Kidney tubule cell (primary cell): ENCODE measurements at regions not wholly inside any gene's neighbourhood (a gene's known extent, or its start where the extent isn't known, plus 50 kb on each side); places are given as distances from the start of the nearest gene placed in this dataset.

Experiments
- DNase-seq: peaks from one replicate; pipeline ENCODE4 v3.0.0-alpha.2; 2018; ENCODE audit warnings: low spot score

- peak; percentile 30 for DNase-seq
These were observed 261.2 kb upstream of the CLINT1 start for GRCh38 chr5:158119961-158120723.

DNA sequence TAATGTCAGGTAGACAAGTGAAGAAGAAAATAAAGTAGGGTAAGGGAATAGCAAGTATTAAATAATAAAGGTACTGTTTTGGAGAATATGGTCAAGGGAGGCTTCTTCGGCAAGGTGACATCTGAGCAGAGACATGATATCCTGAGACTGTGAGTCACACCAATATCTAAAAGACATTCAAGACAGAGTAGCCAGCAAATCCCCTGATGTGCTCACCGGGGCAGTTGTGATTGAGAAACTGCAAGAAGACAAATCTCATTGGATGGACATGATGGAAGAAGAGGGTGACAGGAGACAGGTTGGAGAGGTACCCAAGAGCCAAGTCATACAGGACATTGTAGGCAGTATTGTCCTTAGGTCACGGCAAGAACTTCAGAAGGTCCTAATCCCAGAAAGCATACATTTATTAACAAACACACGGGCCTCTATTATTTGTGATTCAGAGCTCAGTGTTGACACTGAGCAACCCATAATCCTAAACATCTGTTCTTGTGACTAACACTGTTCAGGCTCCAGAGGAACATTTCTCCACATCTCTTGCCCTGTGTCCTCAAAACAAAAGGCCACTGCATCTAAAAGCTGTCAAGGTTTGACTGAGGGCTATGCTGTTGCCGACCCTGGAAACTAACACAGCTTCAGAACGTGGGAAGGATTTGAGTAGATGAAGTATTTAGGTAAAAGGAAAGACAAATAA lies 258.7 kb upstream of the CLINT1 start:
- DNase-seq: peak; percentile 34

- DNase-seq: peak; percentile 61
These were observed 258.0 kb upstream of the CLINT1 start for GRCh38 chr5:158116965-158117364.

DNA sequence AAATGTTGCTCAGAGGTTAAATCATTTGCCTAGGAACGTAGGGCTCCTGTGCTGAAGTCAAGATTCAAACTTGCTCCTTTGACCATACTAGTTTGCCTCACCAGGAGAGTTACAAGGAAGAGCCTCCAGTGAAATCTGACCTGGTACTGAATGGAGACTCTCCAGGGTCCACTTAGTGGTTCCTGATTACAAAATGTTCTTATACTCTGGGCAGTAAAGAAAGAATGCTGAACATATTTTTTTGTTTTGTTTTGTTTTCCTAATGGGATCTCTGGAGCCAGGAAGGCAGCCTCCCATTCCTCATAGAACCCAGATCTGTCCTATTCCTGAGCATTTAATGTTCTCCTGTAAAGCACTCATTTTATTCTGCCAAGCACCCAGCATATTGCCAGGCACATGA lies 256.5 kb upstream of the CLINT1 start:
- DNase-seq: no peak

DNA sequence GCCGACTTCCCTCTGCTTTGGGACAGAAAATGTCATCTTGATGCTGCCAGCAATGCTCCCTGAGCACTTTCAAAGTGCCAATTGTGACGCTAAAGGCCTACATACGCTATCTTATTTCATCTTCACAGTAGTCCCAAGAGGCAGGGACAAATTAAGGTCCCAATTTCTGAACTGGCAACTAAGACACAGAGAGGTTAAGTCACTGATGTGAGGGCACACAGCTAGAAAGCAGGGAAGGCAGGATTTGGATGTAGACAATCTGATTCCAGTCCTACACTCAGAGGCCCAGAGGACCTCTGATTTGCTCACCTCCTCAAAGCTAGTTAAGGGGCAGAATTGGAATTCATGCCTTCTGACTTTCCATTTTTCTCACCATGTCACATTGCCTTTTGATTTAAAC lies 249.2 kb upstream of the CLINT1 start:
- no peak for DNase-seq

GRCh38 chr5:158100373-158100888 lies 241.5 kb upstream of the CLINT1 start:
- DNase-seq: no peak

- DNase-seq: no peak
These were observed 240.7 kb upstream of the CLINT1 start for GRCh38 chr5:158099571-158100105.

- DNase-seq: no peak
These were observed 237.9 kb upstream of the CLINT1 start for GRCh38 chr5:158096835-158097234.

- no peak for DNase-seq
These were observed 227.9 kb upstream of the CLINT1 start for GRCh38 chr5:158086856-158087255.

DNA sequence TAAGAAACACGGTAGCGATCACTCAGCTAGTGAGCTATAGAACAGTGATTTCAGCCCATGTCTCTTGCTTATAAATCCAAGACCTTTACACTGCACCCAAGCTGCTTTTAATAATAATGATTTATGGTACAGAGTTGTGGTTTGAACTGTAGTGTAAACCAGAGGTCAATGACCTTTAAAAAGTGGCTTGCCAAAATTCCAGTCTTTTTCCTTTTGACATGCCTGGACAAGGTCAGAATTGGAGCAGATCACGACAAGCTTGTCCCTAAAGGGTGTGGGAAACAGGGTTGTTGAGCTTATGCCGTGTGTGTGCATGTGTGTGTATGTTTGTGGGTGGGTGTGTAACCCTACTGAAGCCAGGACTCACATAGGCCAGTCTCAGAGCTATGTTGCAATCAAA lies 225.3 kb upstream of the CLINT1 start:
- no peak for DNase-seq

GRCh38 chr5:158082696-158083287 lies 223.8 kb upstream of the CLINT1 start:
- DNase-seq: no peak

DNA sequence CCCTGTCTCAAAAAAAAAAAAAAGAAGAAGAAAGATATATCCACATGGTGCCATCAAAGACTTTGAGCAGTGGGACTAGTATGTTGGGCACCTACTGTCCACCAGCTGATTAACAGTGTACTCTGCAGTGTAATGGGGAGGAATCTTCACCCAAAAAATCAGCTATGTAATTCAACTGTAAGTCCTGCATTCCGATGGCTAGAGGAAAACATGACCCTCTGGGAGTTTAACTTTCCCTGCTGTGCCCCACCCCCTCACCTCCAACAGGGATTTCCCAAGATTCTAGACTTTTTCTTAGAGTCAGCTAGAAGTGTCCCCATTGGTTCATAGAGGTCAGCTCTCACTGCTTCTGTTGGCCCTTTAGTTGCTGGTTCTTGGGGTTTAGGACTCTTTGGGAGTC lies 221.2 kb upstream of the CLINT1 start:
- no peak for DNase-seq

DNA sequence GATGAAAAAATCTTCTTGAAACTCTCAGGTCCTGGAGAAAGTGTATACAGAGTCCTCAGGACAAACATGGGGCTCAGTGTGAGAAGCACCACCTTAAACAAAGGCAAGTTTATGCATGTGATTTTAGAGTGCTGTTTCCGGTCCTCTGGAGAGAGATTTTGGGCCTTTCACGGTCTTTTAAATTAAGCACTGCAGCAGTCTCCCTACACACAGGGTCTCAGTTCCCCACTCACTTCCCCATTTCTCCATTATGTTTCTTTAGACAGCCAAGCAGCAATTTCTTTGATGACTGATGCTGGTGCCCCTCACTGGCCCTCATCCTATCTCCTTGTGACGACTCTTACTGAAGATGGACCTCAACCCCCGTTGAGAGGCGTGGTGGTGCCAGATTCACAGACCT lies 220.2 kb upstream of the CLINT1 start:
- DNase-seq: no peak

DNA sequence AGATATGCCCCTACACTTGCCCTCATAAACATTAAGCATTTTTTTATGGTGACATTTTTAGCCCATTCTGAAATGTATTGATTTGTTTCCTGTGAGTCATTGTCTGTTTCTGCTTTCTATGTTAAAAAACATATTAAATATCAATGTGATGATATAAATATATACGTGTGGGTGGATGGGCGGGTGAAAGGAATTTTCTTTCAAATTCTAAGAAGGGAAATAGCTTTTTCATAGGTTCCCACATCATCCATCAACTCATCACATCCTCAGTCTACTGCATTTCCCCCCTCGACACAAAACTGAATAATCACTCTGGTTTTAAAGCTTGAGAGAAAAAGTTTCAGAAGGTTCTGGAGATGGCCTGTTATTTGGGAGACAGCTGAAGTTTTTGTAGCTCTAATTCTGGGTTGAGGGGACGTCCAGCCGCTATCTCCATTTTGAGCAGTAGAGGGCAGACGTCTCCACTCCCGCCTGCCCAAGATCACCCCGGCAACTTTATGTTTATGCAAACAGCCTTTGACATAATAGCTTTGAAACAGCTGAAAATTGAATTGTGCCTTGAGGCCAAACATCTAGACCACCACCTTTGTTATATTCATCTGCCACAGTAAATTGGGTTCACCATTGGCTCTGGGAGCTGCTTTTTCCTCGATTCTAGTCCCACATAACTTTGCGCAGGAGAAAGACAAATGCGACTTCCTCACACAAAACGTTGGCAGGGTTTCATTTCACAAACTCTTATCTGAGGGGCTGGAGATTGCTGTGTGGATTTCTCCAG lies 216.2 kb upstream of the CLINT1 start:
- peak; percentile 66 for DNase-seq

- no peak for DNase-seq
These were observed 215.6 kb upstream of the CLINT1 start for GRCh38 chr5:158074597-158074991.

- DNase-seq: no peak
These were observed 211.9 kb upstream of the CLINT1 start for GRCh38 chr5:158070859-158071258.

- DNase-seq: no peak
These were observed 210.9 kb upstream of the CLINT1 start for GRCh38 chr5:158069838-158070237.

DNA sequence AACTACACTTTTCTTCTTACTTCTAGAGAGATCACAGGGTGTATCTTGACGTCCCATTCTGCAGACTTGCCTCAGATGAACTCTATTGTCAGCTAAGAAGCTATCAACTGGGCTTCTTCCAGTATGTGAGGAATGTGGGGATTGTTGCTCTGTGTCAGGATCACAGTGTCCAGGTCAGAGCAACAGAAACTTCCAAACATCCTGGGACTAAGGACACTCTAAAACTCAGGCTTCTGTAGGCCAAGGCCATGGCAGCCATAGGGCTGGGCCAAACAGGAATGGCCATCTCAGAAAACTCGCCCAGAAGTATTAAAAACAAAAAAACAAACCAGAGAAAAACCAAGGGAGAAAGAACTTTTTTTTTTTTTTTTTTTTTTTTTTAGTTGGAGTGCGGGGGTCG lies 210.0 kb upstream of the CLINT1 start:
- no peak for DNase-seq

DNA sequence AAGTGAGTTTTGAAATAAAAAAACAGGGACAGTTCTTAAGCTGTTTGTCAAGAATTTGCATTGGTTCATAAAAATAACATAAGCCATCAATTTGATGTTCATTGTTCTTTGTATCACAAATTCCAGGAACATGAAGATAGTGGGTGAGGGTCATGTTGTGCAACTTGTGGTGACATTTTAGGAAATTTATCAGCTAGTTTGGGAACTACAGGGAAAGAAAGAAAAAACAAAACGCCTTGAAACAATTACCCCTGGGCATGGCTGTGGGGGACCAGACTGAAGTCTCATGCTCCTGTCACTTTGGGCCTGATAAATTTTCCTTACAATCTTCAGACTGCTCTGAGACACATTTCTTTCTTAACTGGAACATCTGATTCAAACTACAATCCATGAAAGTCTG lies 207.1 kb upstream of the CLINT1 start:
- no peak for DNase-seq

DNA sequence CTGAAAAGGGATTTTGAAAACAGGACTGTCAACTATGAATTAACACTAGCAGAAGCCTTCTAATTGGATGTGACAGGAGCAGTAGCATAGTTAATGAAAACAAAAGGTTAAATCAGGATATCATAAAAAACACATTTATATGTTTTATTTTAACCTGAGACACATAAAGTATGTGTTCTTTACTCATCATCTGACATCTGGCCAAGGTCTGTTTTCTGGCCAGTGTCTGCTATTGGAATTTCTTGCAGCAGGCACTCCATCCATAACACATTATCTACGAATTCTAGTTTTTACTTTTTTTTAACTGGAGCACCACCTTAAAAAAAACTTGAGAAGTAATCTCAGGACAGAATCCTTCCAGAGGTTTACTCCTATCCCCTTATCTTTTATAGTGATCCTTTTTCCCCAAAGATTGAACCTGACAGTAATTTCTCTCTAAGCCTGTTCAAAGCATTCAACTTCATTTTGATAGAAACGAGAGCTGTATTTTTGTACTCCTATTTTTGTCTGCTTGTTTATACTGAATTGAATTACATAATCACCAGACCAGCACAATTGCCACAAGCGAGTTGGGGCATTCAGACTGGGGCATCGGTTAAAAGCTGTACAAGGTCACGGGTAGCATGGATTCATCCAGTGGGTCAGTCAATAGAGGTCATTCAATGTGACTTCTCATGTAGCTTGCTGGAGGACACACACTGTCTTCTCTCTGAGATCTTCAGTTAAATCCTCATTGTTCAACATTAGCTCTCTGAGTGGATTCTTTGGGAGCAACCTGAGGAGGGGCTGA lies 205.6 kb upstream of the CLINT1 start:
- no peak for DNase-seq

GRCh38 chr5:158063052-158063451 lies 204.1 kb upstream of the CLINT1 start:
- no peak for DNase-seq
